ENCODE measurements at regions not wholly inside any gene's neighbourhood (a gene's known extent, or its start where the extent isn't known, plus 50 kb on each side); places are given as distances from the start of the nearest gene placed in this dataset.

GRCh38 chr11:115927823-115928329, 423.7 kb upstream of the CADM1 start:
- Mint-ChIP-seq H3K9me3 (ENCODE audit: low read depth) (no peaks in the 10 kb centered on the region), H3K4me1 (ENCODE audit: low read depth) (peaks cover 5% of the 10 kb centered on the region), H3K36me3 (ENCODE audit: insufficient read depth) (no peaks in the 10 kb centered on the region), H3K27me3 (peaks cover 39% of the 10 kb centered on the region), H3K27ac (no peak overlapping the region), H3K4me3 (ENCODE audit: low read depth) (no peak overlapping the region)
- TF ChIP-seq CTCF (IDR thresholded peaks at IDR 0.05; ENCODE audit: unreplicated experiment), result no peak
- no peak for DNase-seq (ENCODE audit: low spot score, unreplicated experiment)

- H3K27me3 Mint-ChIP-seq, result peaks cover 46% of the 10 kb centered on the region
- no peaks in the 10 kb centered on the region for H3K9me3 Mint-ChIP-seq (ENCODE audit: low read depth)
- no peak overlapping the region for H3K4me3 Mint-ChIP-seq (ENCODE audit: low read depth)
- H3K36me3 Mint-ChIP-seq (ENCODE audit: insufficient read depth), result no peaks in the 10 kb centered on the region
- H3K27ac Mint-ChIP-seq, result no peak overlapping the region
- TF ChIP-seq CTCF (IDR thresholded peaks at IDR 0.05; ENCODE audit: unreplicated experiment), result no peak
- DNase-seq (ENCODE audit: low spot score, unreplicated experiment), result no peak
- peaks cover 17% of the 10 kb centered on the region for H3K4me1 Mint-ChIP-seq (ENCODE audit: low read depth)
Measured at GRCh38 chr11:115926601-115927000, 422.4 kb upstream of the CADM1 start.

GRCh38 chr11:115926138-115926537, 421.9 kb upstream of the CADM1 start:
- DNase-seq (ENCODE audit: low spot score, unreplicated experiment), result no peak
- TF ChIP-seq CTCF (IDR thresholded peaks at IDR 0.05; ENCODE audit: unreplicated experiment), result no peak
- Mint-ChIP-seq H3K4me1 (ENCODE audit: low read depth) (peaks cover 21% of the 10 kb centered on the region), H3K9me3 (ENCODE audit: low read depth) (no peaks in the 10 kb centered on the region), H3K4me3 (ENCODE audit: low read depth) (no peak overlapping the region), H3K27me3 (peaks cover 42% of the 10 kb centered on the region), H3K27ac (no peak overlapping the region), H3K36me3 (ENCODE audit: insufficient read depth) (no peaks in the 10 kb centered on the region)

GRCh38 chr11:115925568-115926090, 421.4 kb upstream of the CADM1 start:
- no peak for TF ChIP-seq CTCF (IDR thresholded peaks at IDR 0.05; ENCODE audit: unreplicated experiment)
- Mint-ChIP-seq H3K36me3 (ENCODE audit: insufficient read depth) (no peaks in the 10 kb centered on the region), H3K9me3 (ENCODE audit: low read depth) (no peaks in the 10 kb centered on the region), H3K27ac (no peak overlapping the region), H3K4me3 (ENCODE audit: low read depth) (no peak overlapping the region), H3K27me3 (peaks cover 39% of the 10 kb centered on the region), H3K4me1 (ENCODE audit: low read depth) (peaks cover 27% of the 10 kb centered on the region)
- DNase-seq (ENCODE audit: low spot score, unreplicated experiment), result no peak

- no peaks in the 10 kb centered on the region for H3K9me3 Mint-ChIP-seq (ENCODE audit: low read depth)
- peaks cover 38% of the 10 kb centered on the region for H3K27me3 Mint-ChIP-seq
- peaks cover 31% of the 10 kb centered on the region for H3K4me1 Mint-ChIP-seq (ENCODE audit: low read depth)
- H3K4me3 Mint-ChIP-seq (ENCODE audit: low read depth), result no peak overlapping the region
- no peak for DNase-seq (ENCODE audit: low spot score, unreplicated experiment)
- H3K27ac Mint-ChIP-seq, result no peak overlapping the region
- no peaks in the 10 kb centered on the region for H3K36me3 Mint-ChIP-seq (ENCODE audit: insufficient read depth)
- TF ChIP-seq CTCF (IDR thresholded peaks at IDR 0.05; ENCODE audit: unreplicated experiment), result no peak
Measured at GRCh38 chr11:115924744-115925567, 420.7 kb upstream of the CADM1 start.

All from progenitor cell of endocrine pancreas (in vitro differentiated cells).